ENCODE measurements at regions not wholly inside any gene's neighbourhood (a gene's known extent, or its start where the extent isn't known, plus 50 kb on each side); places are given as distances from the start of the nearest gene placed in this dataset.
A peak's percentile ranks its signal among the peaks of the same experiment; 100 is the strongest.

- no peak overlapping the region for H3K4me3 ChIP-seq
- H3K4me1 ChIP-seq, result no peaks in the 10 kb centered on the region
- H3K27me3 ChIP-seq, result no peaks in the 10 kb centered on the region
- intact Hi-C loops (cut with DNase I), result no loop called here
- ATAC-seq (no peak), DNase-seq (no peak)
- WGBS (ENCODE audit: insufficient coverage, low coverage, low lambda C conversion rate, missing lambda C conversion rate), result 30% methylated on average over 4 of the region's 4 CpGs
- TF ChIP-seq CTCF (IDR thresholded peaks at IDR 0.05), result no peak
- no peak for TF ChIP-seq POLR2A (IDR thresholded peaks at IDR 0.05)
- H3K9me3 ChIP-seq, result no peaks in the 10 kb centered on the region
- no peaks in the 10 kb centered on the region for H3K36me3 ChIP-seq
- no peak overlapping the region for H3K27ac ChIP-seq
These were observed 626.8 kb downstream of the TLL1 start for GRCh38 chr4:166499820-166500219.

GRCh38 chr4:166501941-166502382, 628.9 kb downstream of the TLL1 start:
- 11% methylated on average over 12 of the region's 13 CpGs for WGBS (ENCODE audit: insufficient coverage, low coverage, low lambda C conversion rate, missing lambda C conversion rate)
- DNase-seq (no peak), ATAC-seq (peak; percentile 47 to 67 (median 60))
- Histone ChIP-seq H3K27ac (no peak overlapping the region), H3K36me3 (no peaks in the 10 kb centered on the region), H3K9me3 (no peaks in the 10 kb centered on the region), H3K4me3 (no peak overlapping the region), H3K4me1 (no peaks in the 10 kb centered on the region), H3K27me3 (no peaks in the 10 kb centered on the region)
- TF ChIP-seq CTCF (IDR thresholded peaks at IDR 0.05), result peak in 3 of 4 donors; percentile 26 to 41 (median 40)
- no peak for TF ChIP-seq POLR2A (IDR thresholded peaks at IDR 0.05)
- intact Hi-C loops (cut with DNase I), result no loop called here

- peak in 1 of 4 donors; percentile 36 for ATAC-seq
- Histone ChIP-seq H3K4me1 (no peaks in the 10 kb centered on the region), H3K27ac (no peak overlapping the region), H3K4me3 (no peak overlapping the region), H3K27me3 (no peaks in the 10 kb centered on the region), H3K36me3 (no peaks in the 10 kb centered on the region), H3K9me3 (no peaks in the 10 kb centered on the region)
- no peak for TF ChIP-seq CTCF (IDR thresholded peaks at IDR 0.05)
- TF ChIP-seq POLR2A (IDR thresholded peaks at IDR 0.05), result no peak
- 66% methylated on average over 6 of the region's 9 CpGs for WGBS (ENCODE audit: insufficient coverage, low coverage, low lambda C conversion rate, missing lambda C conversion rate)
- DNase-seq, result no peak
- intact Hi-C loops (cut with DNase I), result no loop called here
These were observed 629.6 kb downstream of the TLL1 start for GRCh38 chr4:166502660-166503059.

- TF ChIP-seq POLR2A (IDR thresholded peaks at IDR 0.05), result no peak
- no peak for TF ChIP-seq CTCF (IDR thresholded peaks at IDR 0.05)
- H3K4me3 ChIP-seq, result no peak overlapping the region
- 49% methylated on average over 3 of the region's 3 CpGs for WGBS (ENCODE audit: insufficient coverage, low coverage, low lambda C conversion rate, missing lambda C conversion rate)
- H3K4me1 ChIP-seq, result no peaks in the 10 kb centered on the region
- ATAC-seq (no peak), DNase-seq (no peak)
- intact Hi-C loops (cut with DNase I), result no loop called here
- H3K9me3 ChIP-seq, result no peaks in the 10 kb centered on the region
- no peaks in the 10 kb centered on the region for H3K27me3 ChIP-seq
- H3K27ac ChIP-seq, result no peak overlapping the region
- H3K36me3 ChIP-seq, result no peaks in the 10 kb centered on the region
These were observed 633.0 kb downstream of the TLL1 start for GRCh38 chr4:166506051-166506450.

- Histone ChIP-seq H3K4me1 (no peaks in the 10 kb centered on the region), H3K4me3 (no peak overlapping the region), H3K27me3 (no peaks in the 10 kb centered on the region), H3K36me3 (no peaks in the 10 kb centered on the region), H3K9me3 (no peaks in the 10 kb centered on the region), H3K27ac (no peak overlapping the region)
- TF ChIP-seq POLR2A (IDR thresholded peaks at IDR 0.05), result no peak
- no peak for TF ChIP-seq CTCF (IDR thresholded peaks at IDR 0.05)
- intact Hi-C loops (cut with DNase I), result no loop called here
- ATAC-seq (no peak), DNase-seq (no peak)
- WGBS (ENCODE audit: insufficient coverage, low coverage, low lambda C conversion rate, missing lambda C conversion rate), result 68% methylated on average over 5 of the region's 5 CpGs
These were observed 639.2 kb downstream of the TLL1 start for GRCh38 chr4:166512267-166512666.
